Transverse colon (tissue), 4 donors: ENCODE measurements at regions not wholly inside any gene's neighbourhood (a gene's known extent, or its start where the extent isn't known, plus 50 kb on each side); places are given as distances from the start of the nearest gene placed in this dataset.

ENCODE experiments used
- DNase-seq: peaks from one replicate; pipeline ENCODE4 v3.0.0-alpha.2; 2019
- H3K27ac ChIP-seq, 4 donors: fragments of 200-600 bp; sonication (generic); 2 replicates each; pipeline ENCODE4 v1.5.1; 2016 to 2018; ENCODE audit warnings: inconsistent platforms in 4 of 4
- H3K27me3 ChIP-seq: fragments of 200-600 bp; sonication (generic); 2 replicates; pipeline ENCODE4 v1.5.1; 2017; ENCODE audit warnings: inconsistent platforms
- H3K36me3 ChIP-seq, 4 donors: fragments of 200-600 bp; sonication (generic); 2 replicates each; pipeline ENCODE4 v1.5.1; 2017 to 2019; ENCODE audit warnings: inconsistent platforms in 4 of 4
- H3K4me1 ChIP-seq, 4 donors: fragments of 200-600 bp; sonication (generic); 2 replicates each; pipeline ENCODE4 v1.5.1; 2017 to 2020; ENCODE audit warnings: inconsistent platforms in 4 of 4
- H3K4me3 ChIP-seq, 4 donors: fragments of 200-600 bp; sonication (generic); 1 replicate in 1 of 4; 2 replicates in 3 of 4; pipeline versions ENCODE4 v1.5.1 to v1.6.1; 2017 to 2019; ENCODE audit warnings: inconsistent platforms in 4 of 4
- H3K9me3 ChIP-seq, 2 donors: fragments of 200-600 bp; sonication (generic); 2 replicates each; pipeline ENCODE4 v1.5.1; 2017 to 2019; ENCODE audit warnings: inconsistent platforms in 2 of 2
- EP300 ChIP-seq: sonication (generic); formaldehyde crosslinking; IDR thresholded peaks from one replicate; pipeline ENCODE4 v1.6.1; 2017; ENCODE audit warnings: antibody characterized with exemption, low read depth
- POLR2A ChIP-seq: fragments of 450-650 bp; IDR thresholded peaks from one replicate; pipeline ENCODE4 v1.6.1; 2016; ENCODE audit warnings: antibody characterized with exemption, mild to moderate bottlenecking, moderate library complexity
- POLR2AphosphoS5 ChIP-seq, 3 donors: sonication (generic); formaldehyde crosslinking; IDR thresholded peaks; one replicate each; pipeline ENCODE4 v1.6.1; 2016; ENCODE audit warnings: antibody characterized with exemption in 3 of 3
- WGBS, 2 donors: methylation state at CpG; one replicate each; pipeline ENCODE4 v1.1.5; 2018; ENCODE audit warnings: low coverage in 1 of 2; 5-methylcytosine and 5-hydroxymethylcytosine counted together
- in situ Hi-C, 4 donors: fragments of 200-750 bp; cut with MboI; loops; one replicate each; pipeline versions ENCODE4 v1.15.0 to v1.15.1; 2017; ENCODE audit warnings: low sequenced_read_pairs in 3 of 4, low pct_ligation_motif_present in 1 of 4, low pct_unique_long_range_greater_than_20kb in 1 of 4
- intact Hi-C: fragments of 100-400 bp; cut with DNase I; formaldehyde crosslinking; loops from one replicate; pipeline ENCODE4 v1.15.1; 2023; ENCODE audit warnings: low total_unique reads
- TF ChIP-seq, protein P1 (sequence below), 5 experiments: fragments of 200-600 bp in 3 of 5; fragments of 450-650 bp in 2 of 5; sonication (generic) in 3 of 5; IDR thresholded peaks; 1 replicate in 2 of 5; 2 replicates in 3 of 5; pipeline ENCODE4 v1.5.1; 2016 to 2017; ENCODE audit warnings: antibody characterized with exemption in 5 of 5, inconsistent platforms in 3 of 5, mild to moderate bottlenecking in 2 of 5, moderate library complexity in 1 of 5

GRCh38 chr9:94168203-94169000, 84.1 kb downstream of the PTPDC1 start:
- intact Hi-C loops (no loop called here), in situ Hi-C loops (no loop called here)
- 7 to 8% methylated on average over 10 of the region's 10 CpGs for WGBS, 2 donors
- H3K36me3 ChIP-seq: no peaks in the 10 kb centered on the region
- peak overlapping the region in 3 of 4 donors; percentile 74 to 96 (median 94) for H3K4me3 ChIP-seq
- no peak for DNase-seq
- H3K27me3 ChIP-seq: no peaks in the 10 kb centered on the region
- peak overlapping the region; percentile 99 to 100 (median 100) for H3K27ac ChIP-seq
- H3K9me3 ChIP-seq: no peaks in the 10 kb centered on the region
- TF ChIP-seq EP300: no peak
- TF ChIP-seq, protein P1, sequence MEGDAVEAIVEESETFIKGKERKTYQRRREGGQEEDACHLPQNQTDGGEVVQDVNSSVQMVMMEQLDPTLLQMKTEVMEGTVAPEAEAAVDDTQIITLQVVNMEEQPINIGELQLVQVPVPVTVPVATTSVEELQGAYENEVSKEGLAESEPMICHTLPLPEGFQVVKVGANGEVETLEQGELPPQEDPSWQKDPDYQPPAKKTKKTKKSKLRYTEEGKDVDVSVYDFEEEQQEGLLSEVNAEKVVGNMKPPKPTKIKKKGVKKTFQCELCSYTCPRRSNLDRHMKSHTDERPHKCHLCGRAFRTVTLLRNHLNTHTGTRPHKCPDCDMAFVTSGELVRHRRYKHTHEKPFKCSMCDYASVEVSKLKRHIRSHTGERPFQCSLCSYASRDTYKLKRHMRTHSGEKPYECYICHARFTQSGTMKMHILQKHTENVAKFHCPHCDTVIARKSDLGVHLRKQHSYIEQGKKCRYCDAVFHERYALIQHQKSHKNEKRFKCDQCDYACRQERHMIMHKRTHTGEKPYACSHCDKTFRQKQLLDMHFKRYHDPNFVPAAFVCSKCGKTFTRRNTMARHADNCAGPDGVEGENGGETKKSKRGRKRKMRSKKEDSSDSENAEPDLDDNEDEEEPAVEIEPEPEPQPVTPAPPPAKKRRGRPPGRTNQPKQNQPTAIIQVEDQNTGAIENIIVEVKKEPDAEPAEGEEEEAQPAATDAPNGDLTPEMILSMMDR (IDR thresholded peaks at IDR 0.05): no peak
- no peak for TF ChIP-seq POLR2AphosphoS5 (IDR thresholded peaks at IDR 0.05)
- TF ChIP-seq POLR2A: no peak
- H3K4me1 ChIP-seq: peaks cover 5 to 61% (median 55%) of the 10 kb centered on the region in 4 donors

DNA sequence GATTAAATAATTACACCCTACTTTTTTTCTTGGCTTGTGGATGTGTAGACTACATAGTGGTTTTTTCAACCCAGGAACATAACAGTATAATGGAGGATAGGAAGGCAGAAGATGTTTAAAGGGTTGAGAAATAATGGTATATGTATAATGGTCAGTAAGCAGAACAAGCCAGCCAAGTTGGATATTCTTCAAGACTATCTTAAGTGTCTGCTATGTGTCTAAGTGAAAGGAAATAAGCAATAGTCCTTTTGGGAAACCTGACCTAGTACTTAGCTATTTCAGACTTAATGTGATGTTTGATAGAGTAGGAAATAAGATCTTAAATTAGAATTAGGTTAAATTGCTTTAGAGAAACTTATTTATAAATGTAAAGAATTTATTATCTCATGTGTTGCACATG, 85.7 kb downstream of the PTPDC1 start:
- Histone ChIP-seq H3K9me3 (no peaks in the 10 kb centered on the region), H3K36me3 (no peaks in the 10 kb centered on the region), H3K27ac (peak overlapping the region; percentile 38 to 100 (median 100)), H3K4me1 (peaks cover 9 to 75% (median 70%) of the 10 kb centered on the region in 4 donors), H3K27me3 (no peaks in the 10 kb centered on the region), H3K4me3 (peak overlapping the region in 1 of 4 donors; percentile 0)
- intact Hi-C loops (no loop called here), in situ Hi-C loops (no loop called here)
- TF ChIP-seq POLR2AphosphoS5 (IDR thresholded peaks at IDR 0.05): peak in 1 of 3 donors; percentile 54
- TF ChIP-seq POLR2A: no peak
- DNase-seq: no peak

GRCh38 chr9:94173632-94174031, 85.5 kb upstream of the ZNF169 start:
- WGBS, 2 donors: 48 to 71% methylated on average over 1 to 3 of the region's 3 CpGs
- Histone ChIP-seq H3K27ac (peak overlapping the region in 3 of 4 donors; percentile 13 to 49 (median 22)), H3K4me3 (no peak overlapping the region), H3K27me3 (no peaks in the 10 kb centered on the region), H3K4me1 (peaks cover 19 to 93% (median 84%) of the 10 kb centered on the region in 4 donors), H3K36me3 (peaks cover 0 to 13% (median 4%) of the 10 kb centered on the region in 4 donors), H3K9me3 (no peaks in the 10 kb centered on the region)
- in situ Hi-C loops: no loop called here
- TF ChIP-seq POLR2A (no peak), POLR2AphosphoS5 (IDR thresholded peaks at IDR 0.05) (no peak)
- TF ChIP-seq, protein P1 (IDR thresholded peaks at IDR 0.05): no peak
- intact Hi-C loops: no loop called here
- no peak for DNase-seq

- H3K27me3 ChIP-seq: no peaks in the 10 kb centered on the region
- H3K9me3 ChIP-seq: no peaks in the 10 kb centered on the region
- no peak for DNase-seq
- H3K36me3 ChIP-seq: peaks cover 0 to 15% (median 4%) of the 10 kb centered on the region in 4 donors
- intact Hi-C loops (no loop called here), in situ Hi-C loops (no loop called here)
- TF ChIP-seq EP300: no peak
- TF ChIP-seq, protein P1 (IDR thresholded peaks at IDR 0.05): no peak
- no peak for TF ChIP-seq POLR2AphosphoS5 (IDR thresholded peaks at IDR 0.05)
- no peak for TF ChIP-seq POLR2A
- H3K27ac ChIP-seq: peak overlapping the region in 2 of 4 donors; percentile 22
- H3K4me3 ChIP-seq: no peak overlapping the region
- H3K4me1 ChIP-seq: peaks cover 19 to 93% (median 82%) of the 10 kb centered on the region in 4 donors
- 54% methylated on average over 1 of the region's 1 CpG; no CpG with 5 or more reads in 1 of the 2 donors for WGBS, 2 donors
Observed at GRCh38 chr9:94174164-94174563, 84.9 kb upstream of the ZNF169 start.
